Gastrocnemius medialis (tissue), 4 donors: ENCODE measurements at regions not wholly inside any gene's neighbourhood (a gene's known extent, or its start where the extent isn't known, plus 50 kb on each side); places are given as distances from the start of the nearest gene placed in this dataset.

Experiments
- ATAC-seq, 2 donors: fragments of 150-250 bp; one replicate each; pipeline ENCODE4 v1.9.1; 2016
- DNase-seq, 2 donors: peaks; one replicate each; pipeline ENCODE4 v3.0.0-alpha.2; 2019
- H3K27ac ChIP-seq, 4 donors: fragments of 200-600 bp; sonication (generic); 1 replicate in 1 of 4; 2 replicates in 3 of 4; pipeline ENCODE4 v1.5.1; 2016 to 2018; ENCODE audit warnings: mild to moderate bottlenecking in 2 of 4, moderate library complexity in 1 of 4
- H3K27me3 ChIP-seq, 3 donors: fragments of 200-600 bp; sonication (generic) in 2 of 3; 1 replicate in 1 of 3; 2 replicates in 2 of 3; pipeline versions ENCODE4 v1.5.1 to v1.6.0; 2016 to 2019; ENCODE audit warnings: mild to moderate bottlenecking in 1 of 3, moderate library complexity in 1 of 3
- H3K36me3 ChIP-seq, 2 donors: fragments of 200-600 bp; sonication (generic) in 1 of 2; one replicate each; pipeline ENCODE4 v1.5.1; 2017 to 2018
- H3K4me1 ChIP-seq, 2 donors: fragments of 200-600 bp; sonication (generic) in 1 of 2; one replicate each; pipeline ENCODE4 v1.5.1; 2016 to 2017; ENCODE audit warnings: mild to moderate bottlenecking in 2 of 2
- H3K4me3 ChIP-seq, 4 donors: fragments of 200-600 bp; sonication (generic) in 3 of 4; 1 replicate in 1 of 4; 2 replicates in 3 of 4; pipeline ENCODE4 v1.5.1; 2016 to 2019; ENCODE audit warnings: mild to moderate bottlenecking in 2 of 4
- H3K9me3 ChIP-seq, 3 donors: fragments of 200-600 bp; sonication (generic) in 2 of 3; 1 replicate in 1 of 3; 2 replicates in 2 of 3; pipeline ENCODE4 v1.5.1; 2016 to 2019
- POLR2A ChIP-seq, 2 donors: fragments of 450-650 bp; IDR thresholded peaks; one replicate each; pipeline ENCODE4 v1.6.1; 2017; ENCODE audit warnings: antibody characterized with exemption in 2 of 2, mild to moderate bottlenecking in 2 of 2, moderate library complexity in 2 of 2
- in situ Hi-C, 4 donors: fragments of 200-750 bp; cut with MboI; loops; one replicate each; pipeline versions ENCODE4 v1.15.0 to v1.8.0; 2017; ENCODE audit warnings: low sequenced_read_pairs in 4 of 4
- intact Hi-C: fragments of 100-400 bp; cut with DNase I; formaldehyde crosslinking; loops from one replicate; pipeline ENCODE4 v1.15.1; 2023; ENCODE audit warnings: low total_unique reads
- TF ChIP-seq, protein P1 (sequence below), 5 experiments: fragments of 450-650 bp in 3 of 5; fragments of 200-600 bp in 2 of 5; sonication (generic) in 2 of 5; IDR thresholded peaks in 4 of 5; conservative IDR thresholded peaks in 1 of 5; 1 replicate in 4 of 5; 2 replicates in 1 of 5; pipeline ENCODE4 v1.5.1; 2016 to 2019; ENCODE audit warnings: antibody characterized with exemption in 5 of 5, mild to moderate bottlenecking in 3 of 5, moderate library complexity in 3 of 5

DNA sequence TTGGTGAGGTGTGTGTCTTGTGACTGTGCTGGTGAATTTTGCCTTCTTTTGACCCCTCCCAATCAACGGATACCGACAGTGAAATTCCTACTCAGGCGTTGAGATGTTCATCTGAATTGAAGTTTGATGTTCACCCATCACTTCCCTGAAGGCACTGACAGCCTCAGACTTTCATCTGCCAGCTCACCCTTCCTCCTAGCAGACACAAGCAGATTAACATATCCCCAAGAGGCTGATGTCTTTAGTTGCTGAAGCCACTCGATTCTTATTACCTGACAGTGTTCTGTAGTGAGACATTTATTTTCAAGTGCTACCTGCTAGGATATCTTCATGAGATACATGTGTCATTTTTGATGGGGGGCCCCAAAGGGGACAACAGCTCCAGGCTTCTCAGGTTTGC, 1330.1 kb upstream of the PIK3C3 start:
- H3K4me3 ChIP-seq = no peak overlapping the region
- no peaks in the 10 kb centered on the region for H3K4me1 ChIP-seq
- no peak for ATAC-seq
- DNase-seq = no peak
- TF ChIP-seq, protein P1, sequence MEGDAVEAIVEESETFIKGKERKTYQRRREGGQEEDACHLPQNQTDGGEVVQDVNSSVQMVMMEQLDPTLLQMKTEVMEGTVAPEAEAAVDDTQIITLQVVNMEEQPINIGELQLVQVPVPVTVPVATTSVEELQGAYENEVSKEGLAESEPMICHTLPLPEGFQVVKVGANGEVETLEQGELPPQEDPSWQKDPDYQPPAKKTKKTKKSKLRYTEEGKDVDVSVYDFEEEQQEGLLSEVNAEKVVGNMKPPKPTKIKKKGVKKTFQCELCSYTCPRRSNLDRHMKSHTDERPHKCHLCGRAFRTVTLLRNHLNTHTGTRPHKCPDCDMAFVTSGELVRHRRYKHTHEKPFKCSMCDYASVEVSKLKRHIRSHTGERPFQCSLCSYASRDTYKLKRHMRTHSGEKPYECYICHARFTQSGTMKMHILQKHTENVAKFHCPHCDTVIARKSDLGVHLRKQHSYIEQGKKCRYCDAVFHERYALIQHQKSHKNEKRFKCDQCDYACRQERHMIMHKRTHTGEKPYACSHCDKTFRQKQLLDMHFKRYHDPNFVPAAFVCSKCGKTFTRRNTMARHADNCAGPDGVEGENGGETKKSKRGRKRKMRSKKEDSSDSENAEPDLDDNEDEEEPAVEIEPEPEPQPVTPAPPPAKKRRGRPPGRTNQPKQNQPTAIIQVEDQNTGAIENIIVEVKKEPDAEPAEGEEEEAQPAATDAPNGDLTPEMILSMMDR (IDR thresholded peaks at IDR 0.05 in 4 of 5, conservative IDR thresholded peaks at IDR 0.05 in 1 of 5) = no peak
- TF ChIP-seq POLR2A (IDR thresholded peaks at IDR 0.05) = no peak
- in situ Hi-C loops (no loop called here), intact Hi-C loops (no loop called here)
- no peak overlapping the region for H3K27ac ChIP-seq
- H3K36me3 ChIP-seq = no peaks in the 10 kb centered on the region
- H3K27me3 ChIP-seq = no peaks in the 10 kb centered on the region
- H3K9me3 ChIP-seq = no peaks in the 10 kb centered on the region

GRCh38 chr18:40613721-40614120, 1341.3 kb upstream of the PIK3C3 start:
- intact Hi-C loops = no loop called here
- Histone ChIP-seq H3K9me3 (no peaks in the 10 kb centered on the region), H3K4me1 (no peaks in the 10 kb centered on the region), H3K36me3 (no peaks in the 10 kb centered on the region), H3K27ac (no peak overlapping the region), H3K4me3 (no peak overlapping the region), H3K27me3 (no peaks in the 10 kb centered on the region)
- ATAC-seq (no peak), DNase-seq (no peak)
- TF ChIP-seq, protein P1 (IDR thresholded peaks at IDR 0.05 in 4 of 5, conservative IDR thresholded peaks at IDR 0.05 in 1 of 5) = no peak
- no peak for TF ChIP-seq POLR2A (IDR thresholded peaks at IDR 0.05)
- in situ Hi-C loops = no loop called here

GRCh38 chr18:40612356-40612755, 1342.7 kb upstream of the PIK3C3 start:
- Histone ChIP-seq H3K9me3 (no peaks in the 10 kb centered on the region), H3K4me1 (no peaks in the 10 kb centered on the region), H3K36me3 (no peaks in the 10 kb centered on the region), H3K27me3 (no peaks in the 10 kb centered on the region), H3K27ac (no peak overlapping the region), H3K4me3 (no peak overlapping the region)
- TF ChIP-seq, protein P1 (IDR thresholded peaks at IDR 0.05 in 4 of 5, conservative IDR thresholded peaks at IDR 0.05 in 1 of 5) = no peak
- TF ChIP-seq POLR2A (IDR thresholded peaks at IDR 0.05) = no peak
- no peak for ATAC-seq
- no peak for DNase-seq
- intact Hi-C loops (no loop called here), in situ Hi-C loops (no loop called here)

DNA sequence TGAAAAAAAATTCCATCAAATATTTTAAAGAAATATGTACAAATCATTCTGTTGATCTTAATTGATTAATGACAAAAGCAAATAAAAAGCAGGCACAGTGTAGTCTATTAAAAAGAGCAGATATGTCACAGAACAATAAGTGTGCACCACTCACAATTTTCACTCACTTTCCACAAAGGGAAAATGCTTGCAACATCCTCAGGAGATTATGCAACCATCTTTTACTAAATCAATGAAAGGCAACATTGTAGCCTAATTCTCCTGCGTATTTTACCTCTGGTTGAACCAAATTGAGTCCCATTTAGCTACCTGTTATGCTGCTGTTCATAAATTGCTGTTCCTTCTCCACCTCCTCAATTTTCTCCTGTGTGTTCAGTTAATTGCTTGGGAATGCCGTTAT, 1346.8 kb upstream of the PIK3C3 start:
- Histone ChIP-seq H3K36me3 (no peaks in the 10 kb centered on the region), H3K27me3 (no peaks in the 10 kb centered on the region), H3K4me1 (no peaks in the 10 kb centered on the region), H3K9me3 (no peaks in the 10 kb centered on the region), H3K4me3 (no peak overlapping the region), H3K27ac (no peak overlapping the region)
- ATAC-seq (no peak), DNase-seq (no peak)
- no peak for TF ChIP-seq POLR2A (IDR thresholded peaks at IDR 0.05)
- TF ChIP-seq, protein P1 (IDR thresholded peaks at IDR 0.05 in 4 of 5, conservative IDR thresholded peaks at IDR 0.05 in 1 of 5) = no peak
- intact Hi-C loops (no loop called here), in situ Hi-C loops (no loop called here)

- in situ Hi-C loops = no loop called here
- TF ChIP-seq, protein P1 (IDR thresholded peaks at IDR 0.05 in 4 of 5, conservative IDR thresholded peaks at IDR 0.05 in 1 of 5) = no peak
- no peak for TF ChIP-seq POLR2A (IDR thresholded peaks at IDR 0.05)
Measured at GRCh38 chr18:40607542-40608148, 1347.4 kb upstream of the PIK3C3 start.

More at GRCh38 chr18:40607542-40608148, 1347.4 kb upstream of the PIK3C3 start:
- no peaks in the 10 kb centered on the region for H3K27me3 ChIP-seq
- intact Hi-C loops = no loop called here
- no peak overlapping the region for H3K4me3 ChIP-seq
- ATAC-seq (no peak), DNase-seq (no peak)
- H3K9me3 ChIP-seq = no peaks in the 10 kb centered on the region
- H3K4me1 ChIP-seq = no peaks in the 10 kb centered on the region
- no peak overlapping the region for H3K27ac ChIP-seq
- H3K36me3 ChIP-seq = no peaks in the 10 kb centered on the region
